ENCODE measurements at regions not wholly inside any gene's neighbourhood (a gene's known extent, or its start where the extent isn't known, plus 50 kb on each side); places are given as distances from the start of the nearest gene placed in this dataset.

- Histone ChIP-seq H3K9ac (ENCODE audit: low read length) (no peak overlapping the region), H3K4me1 (ENCODE audit: control insufficient read depth, insufficient read depth, low read length) (peaks cover 13% of the 10 kb centered on the region), H3K36me3 (ENCODE audit: control insufficient read depth, insufficient read depth, low read length) (no peaks in the 10 kb centered on the region), H3K4me3 (ENCODE audit: low read length) (no peak overlapping the region), H3K27me3 (ENCODE audit: control insufficient read depth, insufficient read depth, low read length) (peaks cover 10% of the 10 kb centered on the region), H3K9me3 (ENCODE audit: control insufficient read depth, low read length) (peaks cover 6% of the 10 kb centered on the region)
Measured at GRCh38 chr19:33902802-33903488, 106.3 kb downstream of the KCTD15 start.

- H3K27me3 ChIP-seq (ENCODE audit: control insufficient read depth, insufficient read depth, low read length) = peaks cover 10% of the 10 kb centered on the region
- H3K9ac ChIP-seq (ENCODE audit: low read length) = no peak overlapping the region
Measured at GRCh38 chr19:33903489-33903850, 106.8 kb downstream of the KCTD15 start.

DNA sequence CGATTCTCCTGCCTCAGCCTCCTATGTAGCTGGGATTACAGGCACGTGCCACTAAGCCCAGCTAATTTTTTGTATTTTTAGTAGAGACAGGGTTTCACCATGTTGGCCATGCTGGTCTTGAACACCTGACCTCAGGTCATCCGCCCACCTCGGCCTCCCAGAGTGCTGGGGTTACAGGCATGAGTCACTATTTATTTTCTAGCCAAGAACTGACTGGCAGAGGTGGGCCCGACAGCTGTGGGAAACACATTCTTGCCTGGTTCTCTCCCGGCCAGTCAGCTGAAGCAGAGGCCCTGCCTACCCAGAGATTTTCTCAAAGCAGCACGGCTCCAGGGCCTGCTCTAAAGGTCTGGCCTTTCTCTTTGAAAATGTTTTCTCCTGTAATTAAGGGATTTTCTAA, 108.0 kb downstream of the KCTD15 start:
- H3K4me1 ChIP-seq (ENCODE audit: control insufficient read depth, insufficient read depth, low read length) = peaks cover 13% of the 10 kb centered on the region
- H3K9me3 ChIP-seq (ENCODE audit: control insufficient read depth, low read length) = no peaks in the 10 kb centered on the region
- H3K4me3 ChIP-seq (ENCODE audit: low read length) = peak overlapping the region; percentile 50
- no peaks in the 10 kb centered on the region for H3K36me3 ChIP-seq (ENCODE audit: control insufficient read depth, insufficient read depth, low read length)
- no peak overlapping the region for H3K9ac ChIP-seq (ENCODE audit: low read length)
- peaks cover 10% of the 10 kb centered on the region for H3K27me3 ChIP-seq (ENCODE audit: control insufficient read depth, insufficient read depth, low read length)

More at GRCh38 chr19:33903489-33903850, 106.8 kb downstream of the KCTD15 start:
- Histone ChIP-seq H3K4me1 (ENCODE audit: control insufficient read depth, insufficient read depth, low read length) (peaks cover 13% of the 10 kb centered on the region), H3K9me3 (ENCODE audit: control insufficient read depth, low read length) (peaks cover 6% of the 10 kb centered on the region), H3K36me3 (ENCODE audit: control insufficient read depth, insufficient read depth, low read length) (no peaks in the 10 kb centered on the region), H3K4me3 (ENCODE audit: low read length) (no peak overlapping the region)

GRCh38 chr19:33905473-33905936, 108.8 kb downstream of the KCTD15 start:
- Histone ChIP-seq H3K9ac (ENCODE audit: low read length) (peak overlapping the region; percentile 80), H3K36me3 (ENCODE audit: control insufficient read depth, insufficient read depth, low read length) (no peaks in the 10 kb centered on the region), H3K27me3 (ENCODE audit: control insufficient read depth, insufficient read depth, low read length) (peaks cover 10% of the 10 kb centered on the region), H3K4me1 (ENCODE audit: control insufficient read depth, insufficient read depth, low read length) (peaks cover 13% of the 10 kb centered on the region), H3K9me3 (ENCODE audit: control insufficient read depth, low read length) (no peaks in the 10 kb centered on the region), H3K4me3 (ENCODE audit: low read length) (peak overlapping the region; percentile 50)

DNA sequence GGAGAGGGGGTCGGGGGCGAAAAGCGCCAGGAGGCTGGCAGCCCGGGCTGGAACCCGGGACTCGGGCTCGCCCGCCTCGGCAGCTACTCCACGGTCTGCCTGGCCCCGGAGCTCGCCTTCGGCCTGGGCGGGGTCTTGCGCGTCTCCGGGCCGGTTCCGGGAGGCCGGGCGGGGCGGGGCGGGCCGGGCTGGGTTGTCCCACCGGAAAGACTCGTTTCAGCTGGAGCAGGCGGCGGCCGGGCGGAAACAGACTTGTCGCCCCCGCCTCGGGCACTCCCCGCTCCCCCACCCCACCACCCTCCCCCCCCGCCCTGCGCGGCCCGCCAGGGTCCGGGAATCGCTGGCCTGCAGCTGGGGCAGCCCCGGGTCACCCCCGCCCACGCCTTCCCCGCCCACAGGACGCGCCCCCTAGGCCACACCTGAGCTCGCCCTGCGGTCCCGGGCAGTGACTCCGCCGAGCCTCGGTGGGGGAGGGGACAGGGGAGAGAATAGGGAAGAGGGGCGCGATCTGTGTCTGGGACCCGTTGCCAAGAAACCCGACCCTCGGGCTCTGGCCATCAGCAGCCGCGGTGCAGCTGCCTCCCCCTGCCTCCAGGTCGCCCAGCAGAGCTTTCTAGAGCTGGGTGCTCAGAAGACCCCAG, 109.4 kb downstream of the KCTD15 start:
- no peaks in the 10 kb centered on the region for H3K36me3 ChIP-seq (ENCODE audit: control insufficient read depth, insufficient read depth, low read length)
- H3K27me3 ChIP-seq (ENCODE audit: control insufficient read depth, insufficient read depth, low read length) = peaks cover 10% of the 10 kb centered on the region
- H3K9me3 ChIP-seq (ENCODE audit: control insufficient read depth, low read length) = no peaks in the 10 kb centered on the region
- H3K9ac ChIP-seq (ENCODE audit: low read length) = peak overlapping the region; percentile 80
- H3K4me3 ChIP-seq (ENCODE audit: low read length) = peak overlapping the region; percentile 50
- H3K4me1 ChIP-seq (ENCODE audit: control insufficient read depth, insufficient read depth, low read length) = peaks cover 13% of the 10 kb centered on the region

- Histone ChIP-seq H3K9ac (ENCODE audit: low read length) (no peak overlapping the region), H3K36me3 (ENCODE audit: control insufficient read depth, insufficient read depth, low read length) (no peaks in the 10 kb centered on the region), H3K27me3 (ENCODE audit: control insufficient read depth, insufficient read depth, low read length) (peaks cover 10% of the 10 kb centered on the region), H3K4me3 (ENCODE audit: low read length) (no peak overlapping the region), H3K9me3 (ENCODE audit: control insufficient read depth, low read length) (no peaks in the 10 kb centered on the region), H3K4me1 (ENCODE audit: control insufficient read depth, insufficient read depth, low read length) (peaks cover 13% of the 10 kb centered on the region)
Measured at GRCh38 chr19:33906578-33907335, 110.1 kb downstream of the KCTD15 start.

- no peaks in the 10 kb centered on the region for H3K4me1 ChIP-seq (ENCODE audit: control insufficient read depth, insufficient read depth, low read length)
- no peak overlapping the region for H3K4me3 ChIP-seq (ENCODE audit: low read length)
- no peaks in the 10 kb centered on the region for H3K36me3 ChIP-seq (ENCODE audit: control insufficient read depth, insufficient read depth, low read length)
- no peaks in the 10 kb centered on the region for H3K9me3 ChIP-seq (ENCODE audit: control insufficient read depth, low read length)
- no peak overlapping the region for H3K9ac ChIP-seq (ENCODE audit: low read length)
- peaks cover 7% of the 10 kb centered on the region for H3K27me3 ChIP-seq (ENCODE audit: control insufficient read depth, insufficient read depth, low read length)
Measured at GRCh38 chr19:33910922-33911321, 114.3 kb downstream of the KCTD15 start.

- Histone ChIP-seq H3K27me3 (ENCODE audit: control insufficient read depth, insufficient read depth, low read length) (no peaks in the 10 kb centered on the region), H3K36me3 (ENCODE audit: control insufficient read depth, insufficient read depth, low read length) (no peaks in the 10 kb centered on the region), H3K4me1 (ENCODE audit: control insufficient read depth, insufficient read depth, low read length) (no peaks in the 10 kb centered on the region), H3K9me3 (ENCODE audit: control insufficient read depth, low read length) (no peaks in the 10 kb centered on the region), H3K9ac (ENCODE audit: low read length) (no peak overlapping the region), H3K4me3 (ENCODE audit: low read length) (no peak overlapping the region)
Measured at GRCh38 chr19:33914599-33914998, 117.9 kb downstream of the KCTD15 start.

- Histone ChIP-seq H3K36me3 (ENCODE audit: control insufficient read depth, insufficient read depth, low read length) (no peaks in the 10 kb centered on the region), H3K4me3 (ENCODE audit: low read length) (no peak overlapping the region), H3K9me3 (ENCODE audit: control insufficient read depth, low read length) (no peaks in the 10 kb centered on the region), H3K27me3 (ENCODE audit: control insufficient read depth, insufficient read depth, low read length) (no peaks in the 10 kb centered on the region), H3K9ac (ENCODE audit: low read length) (no peak overlapping the region), H3K4me1 (ENCODE audit: control insufficient read depth, insufficient read depth, low read length) (no peaks in the 10 kb centered on the region)
Measured at GRCh38 chr19:33916792-33917191, 120.1 kb downstream of the KCTD15 start.

DNA sequence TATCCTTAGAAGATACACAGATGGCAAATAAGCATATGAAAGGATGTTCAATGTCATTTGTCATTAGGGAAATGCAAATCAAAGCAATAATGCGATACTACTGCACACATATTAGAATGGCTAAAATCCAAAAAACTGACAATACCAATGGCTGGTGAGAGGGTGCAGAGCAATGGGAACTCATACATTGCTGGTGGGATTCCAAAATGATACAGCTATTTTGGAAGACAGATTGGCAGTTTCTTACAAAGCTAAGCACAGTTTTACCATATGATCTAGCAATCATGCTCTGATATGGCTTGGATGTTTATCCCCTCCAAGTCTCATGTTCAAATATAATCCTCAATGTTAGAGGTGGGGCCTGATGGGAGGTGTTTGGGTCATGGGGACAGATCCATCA, 122.6 kb downstream of the KCTD15 start:
- Histone ChIP-seq H3K4me3 (ENCODE audit: low read length) (no peak overlapping the region), H3K4me1 (ENCODE audit: control insufficient read depth, insufficient read depth, low read length) (no peaks in the 10 kb centered on the region), H3K36me3 (ENCODE audit: control insufficient read depth, insufficient read depth, low read length) (no peaks in the 10 kb centered on the region), H3K27me3 (ENCODE audit: control insufficient read depth, insufficient read depth, low read length) (no peaks in the 10 kb centered on the region), H3K9ac (ENCODE audit: low read length) (no peak overlapping the region), H3K9me3 (ENCODE audit: control insufficient read depth, low read length) (no peaks in the 10 kb centered on the region)

- no peaks in the 10 kb centered on the region for H3K4me1 ChIP-seq (ENCODE audit: control insufficient read depth, insufficient read depth, low read length)
- H3K9me3 ChIP-seq (ENCODE audit: control insufficient read depth, low read length) = no peaks in the 10 kb centered on the region
- no peaks in the 10 kb centered on the region for H3K36me3 ChIP-seq (ENCODE audit: control insufficient read depth, insufficient read depth, low read length)
- no peaks in the 10 kb centered on the region for H3K27me3 ChIP-seq (ENCODE audit: control insufficient read depth, insufficient read depth, low read length)
- no peak overlapping the region for H3K9ac ChIP-seq (ENCODE audit: low read length)
- H3K4me3 ChIP-seq (ENCODE audit: low read length) = no peak overlapping the region
Measured at GRCh38 chr19:33921165-33921564, 124.5 kb downstream of the KCTD15 start.

GRCh38 chr19:33926306-33926705, 129.6 kb downstream of the KCTD15 start:
- no peak overlapping the region for H3K9ac ChIP-seq (ENCODE audit: low read length)
- no peaks in the 10 kb centered on the region for H3K9me3 ChIP-seq (ENCODE audit: control insufficient read depth, low read length)
- H3K4me1 ChIP-seq (ENCODE audit: control insufficient read depth, insufficient read depth, low read length) = no peaks in the 10 kb centered on the region
- no peaks in the 10 kb centered on the region for H3K27me3 ChIP-seq (ENCODE audit: control insufficient read depth, insufficient read depth, low read length)
- no peak overlapping the region for H3K4me3 ChIP-seq (ENCODE audit: low read length)
- H3K36me3 ChIP-seq (ENCODE audit: control insufficient read depth, insufficient read depth, low read length) = no peaks in the 10 kb centered on the region

Measured in mucosa of stomach (tissue), 1 donor.